HG03066 (cell line): ENCODE measurements at regions not wholly inside any gene's neighbourhood (a gene's known extent, or its start where the extent isn't known, plus 50 kb on each side); places are given as distances from the start of the nearest gene placed in this dataset.

Experiments
- ATAC-seq: cut with Tn5 transposase; IDR thresholded peaks from one replicate; pipeline ENCODE4 v1.9.1; 2021; ENCODE audit warnings: low read depth; ENCODE audit not compliant: unreplicated experiment

DNA sequence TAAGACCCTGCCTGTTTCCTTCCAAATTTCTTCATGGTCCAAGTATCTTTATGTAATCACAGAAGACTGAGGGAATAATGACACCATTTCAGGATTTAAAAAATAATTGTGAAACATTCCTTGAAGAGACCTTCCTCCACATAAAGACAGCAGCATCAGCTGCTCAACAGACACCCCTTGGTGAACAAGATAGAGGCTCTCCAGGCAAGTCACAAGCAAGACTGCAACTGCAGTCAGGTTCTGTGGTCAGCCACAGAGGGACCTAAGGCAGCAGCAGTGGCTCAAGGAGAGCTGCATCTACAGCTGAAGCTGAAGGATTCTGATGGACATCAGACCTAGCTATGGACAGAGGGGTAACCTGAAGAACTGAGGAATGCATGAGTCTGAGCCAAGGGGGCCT, 97.2 kb upstream of the C3orf80 start:
- ATAC-seq, result peak; percentile 40

DNA sequence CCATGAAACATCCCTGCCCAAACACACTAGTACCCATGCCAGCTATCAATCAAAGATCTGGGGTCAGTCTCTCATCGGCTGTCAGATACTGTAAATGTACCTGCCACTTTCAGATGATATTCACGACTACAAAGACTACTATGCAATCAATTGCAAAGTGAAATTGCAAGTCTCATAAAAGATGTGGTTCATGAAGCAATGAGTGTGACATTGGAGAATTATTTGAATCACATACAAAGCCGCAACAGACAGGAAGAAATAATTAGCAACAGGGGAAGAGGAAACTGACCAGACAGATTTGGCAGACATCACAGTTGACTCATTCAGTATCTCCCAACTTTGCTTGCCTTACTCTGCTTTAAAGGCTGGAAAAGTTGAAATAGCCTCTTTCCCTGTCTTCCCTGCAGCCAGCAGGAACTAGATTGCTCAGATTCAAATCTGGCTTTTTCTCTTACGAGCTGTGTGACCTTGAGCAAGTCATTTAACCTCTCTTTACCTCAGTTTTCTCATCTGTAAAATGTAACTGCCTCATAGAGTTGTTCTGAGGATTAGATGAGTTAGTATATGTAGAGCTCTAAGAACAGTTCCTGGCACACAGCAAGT, 95.7 kb upstream of the C3orf80 start:
- peak; percentile 48 for ATAC-seq

DNA sequence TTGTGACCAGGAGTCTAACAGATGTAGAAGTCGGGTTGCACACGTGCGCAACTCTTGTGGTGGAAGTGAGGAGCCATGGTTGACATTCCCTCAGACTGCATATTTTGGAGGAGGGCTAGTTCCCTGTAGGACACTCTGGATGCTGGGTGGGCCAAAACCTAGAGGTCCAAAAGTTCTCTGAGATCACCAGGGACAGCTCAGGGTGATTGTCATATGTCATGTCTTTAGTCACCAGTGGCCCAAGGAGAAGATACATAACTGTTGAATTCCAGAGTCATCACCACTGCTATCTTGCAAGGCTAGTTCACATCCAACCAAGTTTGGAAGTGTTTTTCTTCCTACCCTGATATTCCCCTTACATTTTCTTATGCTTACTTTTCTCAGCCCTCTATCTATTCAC, 95.2 kb upstream of the C3orf80 start:
- no peak for ATAC-seq

DNA sequence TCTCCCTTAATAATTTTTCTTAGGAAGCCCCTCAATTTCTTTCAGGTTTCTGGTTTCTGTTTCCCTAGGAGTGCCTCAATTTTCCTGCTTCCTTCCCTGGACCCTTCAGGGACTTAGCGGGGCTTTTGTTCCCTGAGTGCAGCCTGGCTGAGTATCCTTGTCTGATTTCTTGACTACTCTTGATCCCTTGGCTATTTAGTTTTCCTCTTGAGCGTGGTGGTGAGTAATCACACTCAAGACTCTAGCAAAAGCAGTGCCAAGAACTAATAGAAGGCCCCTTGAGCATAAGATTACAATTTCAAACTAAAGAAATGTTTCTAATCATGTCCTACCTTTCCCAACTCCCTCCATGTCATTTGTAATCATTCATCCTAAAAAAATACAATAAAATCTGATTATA, 94.3 kb upstream of the C3orf80 start:
- no peak for ATAC-seq

DNA sequence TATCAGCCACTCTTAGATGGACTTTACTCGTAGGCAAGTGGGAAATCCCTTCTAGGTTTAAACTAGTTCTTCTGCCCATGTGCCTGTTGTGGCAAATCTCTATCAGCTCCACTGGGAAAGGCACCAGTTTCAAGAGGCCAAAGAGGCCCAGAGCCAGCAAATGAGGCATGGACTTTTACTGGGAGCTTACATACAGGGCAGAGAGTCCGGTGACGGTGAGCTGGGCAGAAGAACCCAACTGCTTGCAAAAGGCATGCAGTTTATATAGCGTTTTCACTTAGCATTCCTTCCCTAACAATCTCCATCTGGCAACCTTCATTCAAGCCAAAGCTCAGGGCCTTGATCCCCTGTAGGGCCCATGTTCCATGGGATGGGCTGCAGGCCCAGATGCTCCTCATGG, 93.0 kb upstream of the C3orf80 start:
- no peak for ATAC-seq

DNA sequence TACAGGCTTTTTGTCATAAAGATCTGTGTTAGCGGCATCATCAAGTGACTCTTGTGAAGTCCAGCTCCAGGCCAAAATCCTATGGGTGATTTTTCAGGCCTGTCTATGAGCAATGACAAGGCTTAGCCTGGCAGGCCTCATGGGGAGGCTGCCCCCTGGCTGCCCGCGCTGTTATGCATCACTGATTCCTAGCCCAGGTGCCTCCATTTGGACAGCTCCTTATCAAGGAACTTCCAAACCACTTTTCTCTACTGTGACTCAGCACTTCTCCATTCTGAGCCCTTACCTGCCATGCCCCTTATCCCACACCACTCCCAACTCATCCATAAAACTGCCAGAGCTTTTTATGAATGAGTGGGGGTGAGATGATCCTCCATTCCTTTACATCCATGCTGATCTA, 91.5 kb upstream of the C3orf80 start:
- no peak for ATAC-seq

DNA sequence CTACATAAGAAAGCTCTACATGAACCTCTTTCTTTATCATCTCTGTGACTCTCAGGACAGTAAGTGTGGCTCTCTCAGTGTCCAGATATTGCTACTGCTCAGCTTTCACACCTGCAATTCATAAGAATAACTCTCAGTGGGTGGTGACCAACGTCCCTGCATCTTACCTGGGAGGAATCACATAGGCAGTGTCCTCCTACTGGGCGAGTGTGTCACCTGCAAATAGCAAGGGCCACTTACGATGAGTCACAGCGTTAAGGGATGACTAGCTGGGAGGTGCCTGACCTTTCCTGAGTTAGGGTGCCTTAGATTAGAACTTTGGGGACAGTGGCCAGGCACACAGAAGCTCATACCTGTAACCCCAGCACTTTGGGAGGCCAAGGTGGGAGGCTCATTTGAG, 90.8 kb upstream of the C3orf80 start:
- no peak for ATAC-seq

DNA sequence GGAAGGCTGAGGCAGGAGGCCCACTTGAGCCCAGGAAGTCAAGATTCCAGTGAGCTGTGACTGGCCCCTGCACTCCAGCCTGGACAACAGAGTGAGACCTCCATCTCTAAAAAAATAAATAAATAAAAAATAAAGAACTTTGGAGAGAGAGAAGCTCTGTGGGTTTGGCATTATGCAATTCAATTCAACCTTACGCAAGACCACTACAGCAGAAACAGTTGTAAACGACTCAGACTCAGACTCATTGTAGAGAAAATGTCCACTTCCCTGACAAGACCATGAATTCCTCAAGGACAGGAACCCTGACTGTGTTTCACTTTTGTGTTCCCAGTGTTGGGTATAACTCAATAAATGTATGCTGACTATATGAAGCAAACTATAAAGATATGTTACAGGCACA, 90.3 kb upstream of the C3orf80 start:
- no peak for ATAC-seq

DNA sequence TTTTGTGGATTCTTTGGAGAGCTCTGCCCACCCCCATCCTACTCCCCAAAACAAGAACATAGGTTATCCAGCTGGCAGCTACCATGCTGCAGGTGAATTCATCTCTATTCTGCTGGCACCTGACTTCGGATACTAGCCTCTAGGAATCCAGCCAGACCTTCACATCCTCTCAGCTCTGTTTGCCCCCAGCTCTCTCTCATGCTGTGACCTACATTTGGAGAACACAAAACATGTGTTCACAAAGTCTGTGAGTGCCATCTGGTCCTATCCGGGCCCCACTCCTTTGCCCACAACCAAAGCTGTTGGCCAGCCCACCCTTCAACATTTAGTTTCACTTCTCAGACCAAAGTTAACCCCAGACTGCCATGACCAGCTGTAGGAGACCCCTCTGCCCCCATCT, 89.4 kb upstream of the C3orf80 start:
- ATAC-seq, result no peak

DNA sequence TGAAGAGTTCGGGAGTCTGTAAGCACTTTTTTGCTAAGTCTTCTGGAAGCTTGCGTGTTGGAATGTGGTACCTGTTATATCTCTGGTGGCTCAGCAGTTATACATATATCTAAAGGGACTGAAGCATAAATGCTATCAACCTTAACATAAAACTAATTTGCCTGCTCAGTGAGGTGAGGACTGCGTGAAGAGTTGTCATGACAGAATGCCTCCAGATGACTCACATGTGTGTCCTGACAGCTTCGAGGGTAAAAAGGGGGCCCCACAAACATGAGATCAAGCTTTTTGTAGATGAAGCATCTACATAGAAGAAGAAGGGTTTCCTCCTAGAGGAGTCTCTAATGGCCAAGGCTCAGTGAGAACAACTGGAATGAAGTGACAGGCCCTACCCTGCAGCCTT, 88.8 kb upstream of the C3orf80 start:
- ATAC-seq, result no peak

DNA sequence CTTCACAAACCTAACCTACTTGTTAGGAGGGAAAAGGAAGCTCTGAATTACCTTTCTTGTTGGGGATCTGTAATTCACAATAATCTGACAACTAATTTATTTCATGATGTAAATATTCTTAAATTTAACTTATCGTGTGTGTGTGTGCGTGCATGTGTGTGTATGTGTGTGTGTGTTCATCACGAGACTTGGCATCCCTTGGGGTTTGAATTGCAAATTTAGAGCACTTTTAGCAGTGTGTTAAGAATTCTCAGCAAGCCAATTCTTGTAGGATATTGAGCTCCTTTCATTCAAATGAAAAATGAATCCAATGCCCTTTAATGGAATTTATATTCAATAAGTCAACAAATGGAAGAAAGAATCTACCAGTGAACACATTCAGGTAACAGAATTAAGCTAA, 85.9 kb upstream of the C3orf80 start:
- ATAC-seq, result no peak

DNA sequence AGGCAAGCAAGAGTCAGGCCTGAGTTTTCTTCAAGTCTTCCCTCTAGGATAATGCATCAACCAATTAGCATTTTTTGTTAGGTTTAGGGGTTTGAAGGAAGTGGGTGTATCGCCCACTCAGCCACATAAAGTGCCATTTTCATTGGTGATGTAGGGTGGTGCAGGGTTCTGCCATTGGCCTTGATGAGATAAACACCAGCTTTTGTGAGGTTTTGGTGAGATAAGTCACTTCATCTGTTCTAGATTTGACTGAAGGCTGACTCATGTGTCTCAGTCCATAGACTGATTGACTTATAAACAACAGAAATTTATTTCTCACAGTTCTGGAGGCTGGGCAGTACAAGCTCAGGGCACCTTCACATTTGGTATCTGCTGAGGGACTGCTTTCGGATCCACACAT, 84.5 kb upstream of the C3orf80 start:
- ATAC-seq, result no peak

DNA sequence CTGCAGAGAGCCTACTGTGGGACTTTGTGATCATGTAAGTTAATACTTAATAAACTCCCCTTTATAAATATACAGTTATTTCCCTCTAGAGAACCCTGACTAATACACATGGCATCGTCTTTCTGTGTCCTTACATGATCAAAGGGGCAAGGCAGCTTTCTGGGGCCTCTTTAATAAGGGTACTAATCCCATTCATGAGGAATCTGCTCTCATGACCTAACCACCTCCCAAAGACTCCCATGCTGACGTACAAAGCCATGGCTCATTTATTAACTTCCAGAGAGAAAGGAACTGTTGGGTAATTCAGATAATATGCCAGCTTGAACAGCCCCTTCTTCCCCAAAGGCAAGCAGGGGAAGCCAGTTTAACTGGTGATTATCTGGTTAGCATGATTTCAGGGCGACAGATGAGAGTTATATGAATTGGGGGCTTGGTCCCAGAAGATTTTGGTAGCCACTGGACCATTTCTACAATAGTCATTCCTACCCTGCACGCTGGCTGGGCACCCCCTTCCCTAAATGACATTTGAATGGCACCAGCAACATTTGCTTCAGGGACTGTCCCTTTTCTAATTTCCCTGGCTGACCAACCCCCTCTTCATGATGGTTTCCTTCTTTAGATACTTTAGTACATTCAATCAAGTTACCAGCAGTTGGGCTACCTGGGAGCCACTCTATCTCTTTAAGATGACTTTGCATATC, 83.6 kb upstream of the C3orf80 start:
- ATAC-seq, result no peak

DNA sequence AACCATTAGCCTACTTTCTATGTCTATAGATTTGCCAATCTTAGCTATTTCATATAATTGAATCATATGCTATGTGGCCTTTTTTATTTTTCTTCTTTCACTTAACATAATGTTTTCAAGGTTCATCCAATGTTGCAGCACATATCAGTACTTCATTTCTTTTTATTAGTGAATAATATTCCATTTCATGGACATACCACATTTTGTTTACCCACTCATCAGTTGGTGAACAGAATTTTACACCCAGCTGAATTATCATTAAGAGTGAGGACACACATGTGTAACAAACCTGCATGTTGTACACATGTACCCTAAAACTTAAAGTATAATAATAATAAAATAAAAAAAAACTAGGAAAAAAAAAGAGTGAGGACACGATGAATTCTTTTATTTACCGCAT, 81.7 kb upstream of the C3orf80 start:
- no peak for ATAC-seq

DNA sequence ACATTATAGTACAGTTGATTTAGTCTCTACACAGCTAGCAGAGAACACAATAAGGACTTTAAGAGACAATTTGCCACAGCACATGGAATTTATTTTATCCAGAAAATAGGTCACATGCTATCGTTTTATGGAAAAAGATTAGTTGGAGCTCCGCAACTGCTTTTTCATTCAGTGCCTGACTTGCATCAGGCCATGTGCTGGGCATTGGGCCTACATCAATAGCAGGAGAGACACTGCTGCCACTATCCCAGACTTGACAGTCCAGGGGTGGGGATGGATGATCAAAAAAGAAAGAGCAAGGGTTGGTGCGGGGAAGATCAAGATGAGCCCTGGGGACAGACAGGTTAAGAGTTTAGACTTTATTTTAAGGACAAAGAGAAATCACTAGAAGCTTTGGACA, 75.2 kb upstream of the C3orf80 start:
- ATAC-seq, result no peak

DNA sequence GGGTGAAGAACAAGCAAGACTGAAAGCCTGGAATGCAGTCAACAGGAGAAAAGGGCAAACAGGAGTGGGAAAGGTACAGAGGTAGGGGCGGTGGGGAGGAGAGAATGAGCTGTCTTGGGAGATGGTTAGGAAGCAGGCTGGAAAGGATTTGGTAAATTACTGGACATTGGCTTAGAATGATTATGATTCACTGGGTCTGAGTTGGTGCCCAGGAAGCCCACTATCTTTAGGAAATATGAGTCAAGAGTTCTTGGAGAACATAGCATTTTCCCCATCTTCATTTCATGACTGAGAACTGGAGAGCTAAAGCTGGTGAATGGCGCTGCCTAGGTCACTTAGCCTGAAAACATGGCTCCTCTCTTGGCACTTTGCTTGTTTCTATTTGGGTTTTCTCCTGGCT, 74.7 kb upstream of the C3orf80 start:
- ATAC-seq, result no peak

DNA sequence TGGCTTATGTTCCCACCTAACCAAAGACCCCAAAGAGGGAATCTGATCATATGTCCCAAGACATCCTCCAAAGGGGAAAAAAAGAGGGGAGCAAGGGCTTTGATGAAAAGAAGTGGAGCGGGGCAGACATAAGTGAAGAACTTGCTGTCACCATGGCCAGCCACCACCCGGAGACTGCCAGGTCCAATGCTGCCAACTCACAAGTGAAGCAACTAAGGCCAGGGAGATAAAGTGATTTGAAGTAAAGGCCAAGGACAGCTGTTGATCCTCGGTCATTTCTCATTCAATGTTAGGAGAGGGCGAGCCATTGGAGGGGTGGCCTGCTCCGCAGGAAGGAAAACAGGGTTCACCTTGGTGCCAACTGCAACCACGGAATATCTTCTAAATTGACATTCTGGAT, 72.6 kb upstream of the C3orf80 start:
- ATAC-seq, result no peak

DNA sequence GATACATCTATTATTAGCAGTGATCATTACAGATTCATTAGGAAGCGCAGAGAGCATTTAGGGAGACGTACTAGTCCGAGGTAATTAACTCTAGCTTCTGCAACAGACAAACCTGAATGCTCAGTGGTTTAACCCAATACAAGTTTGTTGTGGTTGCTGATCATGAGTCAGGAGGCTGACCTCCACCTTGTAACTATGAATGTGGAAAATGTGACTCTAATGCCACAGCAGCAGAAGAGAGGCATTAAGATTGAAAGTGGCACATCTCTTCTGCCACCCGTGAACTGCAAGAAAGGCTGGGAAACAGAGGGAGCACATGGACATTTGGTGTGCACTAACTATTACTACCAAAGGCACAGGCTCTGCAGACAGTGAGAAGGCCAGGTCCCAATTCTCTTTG, 71.2 kb upstream of the C3orf80 start:
- no peak for ATAC-seq

DNA sequence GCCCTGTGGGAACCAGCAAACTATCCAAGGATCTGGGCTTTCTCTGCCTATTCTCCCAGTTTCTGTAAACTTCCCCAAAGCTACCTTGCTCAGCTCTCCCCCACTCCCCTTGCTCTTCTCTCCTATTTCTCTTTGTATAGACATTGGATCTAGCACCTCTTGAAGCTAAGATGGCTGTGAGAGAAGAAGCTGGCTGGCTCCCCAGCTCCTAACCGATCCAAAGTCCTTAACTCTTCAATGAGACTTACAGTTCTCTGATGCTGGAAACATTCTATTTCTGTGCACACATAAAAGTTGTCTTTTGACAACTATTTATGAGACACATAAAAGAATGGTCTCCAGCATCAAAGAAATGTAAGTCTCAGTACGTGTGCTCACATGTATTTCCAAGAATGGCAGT, 70.6 kb upstream of the C3orf80 start:
- ATAC-seq, result no peak

DNA sequence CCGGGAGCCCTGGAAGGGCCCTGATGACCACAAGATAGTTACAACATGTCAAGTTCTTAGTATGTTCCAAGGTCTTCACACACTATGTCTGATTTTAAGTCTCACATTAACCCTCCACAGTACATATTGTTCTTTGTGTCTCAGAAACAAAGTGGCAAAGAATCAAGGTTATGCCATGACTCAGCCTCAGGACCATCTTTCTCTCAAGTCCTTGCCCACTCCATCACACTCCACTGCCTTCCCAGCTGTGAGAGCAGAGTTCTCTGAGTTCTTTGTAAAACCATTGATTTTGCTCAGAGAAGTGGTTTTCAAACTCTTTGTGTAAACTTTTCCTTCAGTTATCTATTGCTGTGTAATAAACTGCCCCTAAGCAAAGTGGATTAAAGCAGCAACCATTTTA, 67.9 kb upstream of the C3orf80 start:
- no peak for ATAC-seq

DNA sequence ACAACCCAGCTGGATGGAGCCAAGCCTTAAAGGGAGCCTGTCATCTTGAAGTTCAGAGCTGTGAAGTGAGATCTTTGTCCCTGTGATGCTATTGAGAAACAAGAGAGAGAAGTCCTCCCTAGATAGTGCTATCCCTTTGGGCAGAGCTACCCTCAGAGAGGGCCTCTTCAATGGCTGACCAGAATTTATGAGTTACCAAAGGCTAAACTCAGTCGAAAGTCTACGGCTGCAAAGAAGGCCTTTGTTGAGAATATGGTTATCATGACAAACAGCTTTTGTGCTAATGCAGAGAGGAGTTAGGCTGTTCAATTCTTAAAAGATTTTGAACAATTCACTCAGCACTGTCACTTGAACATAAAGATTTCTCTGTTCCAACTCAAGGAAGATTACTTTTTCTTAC, 65.9 kb upstream of the C3orf80 start:
- no peak for ATAC-seq

DNA sequence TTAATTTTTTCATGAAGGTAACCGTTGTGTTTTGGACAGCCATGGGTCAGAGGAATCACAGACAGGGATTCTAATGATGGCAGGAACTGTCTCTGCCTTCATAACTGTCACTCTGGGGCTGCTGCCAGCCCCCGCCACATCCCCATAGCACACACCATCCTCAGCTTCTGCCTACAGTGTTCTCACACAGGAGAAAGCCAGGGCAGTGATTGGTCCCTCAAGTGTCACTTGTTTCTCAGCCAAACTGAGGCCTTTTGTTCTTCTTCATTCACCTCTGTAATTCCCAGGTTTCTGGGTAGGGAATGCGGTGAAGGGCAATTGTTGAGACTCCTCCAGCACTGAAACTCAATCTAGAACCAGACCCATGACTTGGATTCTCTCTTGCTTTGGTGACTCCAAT, 65.4 kb upstream of the C3orf80 start:
- no peak for ATAC-seq

DNA sequence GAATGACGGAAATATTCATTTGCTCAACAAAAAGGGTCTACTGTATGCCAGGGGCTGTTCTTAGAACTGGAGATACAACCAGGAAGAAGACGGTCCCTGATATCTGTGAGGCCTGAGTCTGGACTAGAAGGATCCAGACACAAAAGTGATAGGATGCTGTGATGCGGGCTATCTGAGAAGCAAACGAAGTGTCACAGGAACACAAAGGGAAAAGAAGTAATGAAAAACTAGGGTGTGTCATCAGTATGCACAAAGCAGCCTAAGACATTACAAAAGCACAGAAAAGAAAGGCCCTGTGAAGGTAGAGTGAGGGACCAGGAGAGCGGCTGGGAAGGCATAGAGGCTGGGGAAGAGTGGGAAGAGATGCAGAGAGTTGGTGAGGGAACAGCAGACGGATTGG, 63.3 kb upstream of the C3orf80 start:
- no peak for ATAC-seq
